ENCODE measurements at regions not wholly inside any gene's neighbourhood (a gene's known extent, or its start where the extent isn't known, plus 50 kb on each side); places are given as distances from the start of the nearest gene placed in this dataset.

GRCh38 chr6:40780637-40781036 lies 193.5 kb upstream of the LRFN2 start:
- H3K9me3 Mint-ChIP-seq, result no peaks in the 10 kb centered on the region
- no peak overlapping the region for H3K27ac Mint-ChIP-seq
- H3K36me3 Mint-ChIP-seq, result no peaks in the 10 kb centered on the region
- TF ChIP-seq, protein P1, sequence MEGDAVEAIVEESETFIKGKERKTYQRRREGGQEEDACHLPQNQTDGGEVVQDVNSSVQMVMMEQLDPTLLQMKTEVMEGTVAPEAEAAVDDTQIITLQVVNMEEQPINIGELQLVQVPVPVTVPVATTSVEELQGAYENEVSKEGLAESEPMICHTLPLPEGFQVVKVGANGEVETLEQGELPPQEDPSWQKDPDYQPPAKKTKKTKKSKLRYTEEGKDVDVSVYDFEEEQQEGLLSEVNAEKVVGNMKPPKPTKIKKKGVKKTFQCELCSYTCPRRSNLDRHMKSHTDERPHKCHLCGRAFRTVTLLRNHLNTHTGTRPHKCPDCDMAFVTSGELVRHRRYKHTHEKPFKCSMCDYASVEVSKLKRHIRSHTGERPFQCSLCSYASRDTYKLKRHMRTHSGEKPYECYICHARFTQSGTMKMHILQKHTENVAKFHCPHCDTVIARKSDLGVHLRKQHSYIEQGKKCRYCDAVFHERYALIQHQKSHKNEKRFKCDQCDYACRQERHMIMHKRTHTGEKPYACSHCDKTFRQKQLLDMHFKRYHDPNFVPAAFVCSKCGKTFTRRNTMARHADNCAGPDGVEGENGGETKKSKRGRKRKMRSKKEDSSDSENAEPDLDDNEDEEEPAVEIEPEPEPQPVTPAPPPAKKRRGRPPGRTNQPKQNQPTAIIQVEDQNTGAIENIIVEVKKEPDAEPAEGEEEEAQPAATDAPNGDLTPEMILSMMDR (IDR thresholded peaks at IDR 0.05; ENCODE audit: unreplicated experiment), result no peak
- no peaks in the 10 kb centered on the region for H3K4me1 Mint-ChIP-seq
- no peak for DNase-seq (ENCODE audit: low spot score in 2 of 2, unreplicated experiment in 2 of 2)
- no peak overlapping the region for H3K4me3 Mint-ChIP-seq
- peaks cover 23% of the 10 kb centered on the region for H3K27me3 Mint-ChIP-seq (ENCODE audit: low read depth)

- no peaks in the 10 kb centered on the region for H3K9me3 Mint-ChIP-seq
Measured at GRCh38 chr6:40779409-40779808, 192.2 kb upstream of the LRFN2 start.

DNA sequence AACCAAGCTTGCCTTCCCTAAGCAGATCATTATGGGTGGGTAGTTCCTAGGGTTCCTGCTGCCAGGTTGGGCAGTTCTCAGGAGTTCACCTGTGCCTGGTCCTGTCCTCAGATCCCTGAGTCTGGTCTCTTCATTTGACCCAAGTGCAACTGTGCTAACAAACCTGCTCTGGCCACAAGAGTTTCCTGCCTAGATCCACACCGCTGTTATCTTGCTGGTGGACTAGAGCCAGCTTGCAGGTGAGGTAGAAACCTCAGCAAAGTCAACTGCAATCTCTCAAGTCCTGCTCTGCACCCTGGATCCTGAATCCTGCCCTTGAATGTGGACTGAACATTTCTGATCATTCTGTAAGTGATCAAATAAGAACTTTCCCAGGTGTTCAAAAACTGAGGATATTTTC lies 191.8 kb upstream of the LRFN2 start:
- TF ChIP-seq, protein P1 (IDR thresholded peaks at IDR 0.05; ENCODE audit: unreplicated experiment), result no peak
- H3K9me3 Mint-ChIP-seq, result no peaks in the 10 kb centered on the region
- H3K36me3 Mint-ChIP-seq, result no peaks in the 10 kb centered on the region
- no peak overlapping the region for H3K4me3 Mint-ChIP-seq
- no peak for DNase-seq (ENCODE audit: low spot score in 2 of 2, unreplicated experiment in 2 of 2)
- H3K4me1 Mint-ChIP-seq, result no peaks in the 10 kb centered on the region
- peaks cover 25% of the 10 kb centered on the region for H3K27me3 Mint-ChIP-seq (ENCODE audit: low read depth)
- H3K27ac Mint-ChIP-seq, result no peak overlapping the region

More at GRCh38 chr6:40779409-40779808, 192.2 kb upstream of the LRFN2 start:
- H3K36me3 Mint-ChIP-seq, result no peaks in the 10 kb centered on the region
- no peak for DNase-seq (ENCODE audit: low spot score in 2 of 2, unreplicated experiment in 2 of 2)
- H3K27me3 Mint-ChIP-seq (ENCODE audit: low read depth), result peaks cover 24% of the 10 kb centered on the region
- no peaks in the 10 kb centered on the region for H3K4me1 Mint-ChIP-seq
- H3K27ac Mint-ChIP-seq, result no peak overlapping the region
- H3K4me3 Mint-ChIP-seq, result no peak overlapping the region
- TF ChIP-seq, protein P1 (IDR thresholded peaks at IDR 0.05; ENCODE audit: unreplicated experiment), result no peak

- no peaks in the 10 kb centered on the region for H3K36me3 Mint-ChIP-seq
- H3K27me3 Mint-ChIP-seq (ENCODE audit: low read depth), result peaks cover 26% of the 10 kb centered on the region
- no peak overlapping the region for H3K27ac Mint-ChIP-seq
- H3K9me3 Mint-ChIP-seq, result no peaks in the 10 kb centered on the region
- DNase-seq (ENCODE audit: low spot score in 2 of 2, unreplicated experiment in 2 of 2), result no peak
- TF ChIP-seq, protein P1 (IDR thresholded peaks at IDR 0.05; ENCODE audit: unreplicated experiment), result no peak
- no peaks in the 10 kb centered on the region for H3K4me1 Mint-ChIP-seq
- H3K4me3 Mint-ChIP-seq, result no peak overlapping the region
Measured at GRCh38 chr6:40778196-40778595, 191.0 kb upstream of the LRFN2 start.

DNA sequence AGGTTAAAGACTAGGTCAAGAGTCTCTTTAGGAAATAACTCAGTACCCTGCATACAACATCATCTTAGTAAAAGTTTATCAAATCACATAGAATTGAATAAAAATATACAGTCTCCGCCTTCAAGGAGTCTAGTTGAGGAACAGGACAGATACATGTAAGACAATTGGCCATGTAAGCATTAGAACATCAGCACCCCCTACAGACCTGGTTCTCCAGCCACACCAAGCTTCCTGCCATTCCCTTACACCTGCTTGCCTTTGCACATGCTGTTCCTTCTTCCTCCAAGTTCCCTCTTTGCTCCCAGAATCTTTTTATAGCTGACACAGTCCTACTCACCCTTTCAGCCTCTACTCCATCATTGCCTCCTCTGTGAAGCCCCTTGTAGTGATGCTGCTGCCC lies 187.8 kb upstream of the LRFN2 start:
- no peaks in the 10 kb centered on the region for H3K36me3 Mint-ChIP-seq
- H3K27me3 Mint-ChIP-seq (ENCODE audit: low read depth), result peaks cover 42% of the 10 kb centered on the region
- H3K27ac Mint-ChIP-seq, result no peak overlapping the region
- DNase-seq (ENCODE audit: low spot score in 2 of 2, unreplicated experiment in 2 of 2), result no peak
- H3K9me3 Mint-ChIP-seq, result peaks cover 10% of the 10 kb centered on the region
- H3K4me1 Mint-ChIP-seq, result no peaks in the 10 kb centered on the region
- H3K4me3 Mint-ChIP-seq, result no peak overlapping the region
- TF ChIP-seq, protein P1 (IDR thresholded peaks at IDR 0.05; ENCODE audit: unreplicated experiment), result no peak

DNA sequence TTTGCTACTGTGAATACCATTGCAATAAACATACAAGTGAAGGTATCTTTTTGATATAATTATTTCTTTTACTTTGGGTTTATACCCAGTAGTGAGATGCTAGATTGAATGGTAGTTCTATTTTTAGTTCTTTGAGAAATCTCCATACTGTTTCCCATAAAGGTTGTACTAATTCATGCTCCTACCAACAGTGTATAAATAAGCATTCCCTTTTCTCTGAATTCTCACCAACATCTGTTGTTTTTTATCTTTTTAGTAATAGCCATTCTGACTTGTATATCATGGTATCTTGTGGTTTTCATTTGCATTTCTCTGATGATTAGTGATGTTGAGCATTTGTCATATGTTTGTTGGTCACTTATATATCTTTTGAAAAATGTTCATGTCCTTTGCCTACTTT lies 183.6 kb upstream of the LRFN2 start:
- H3K4me3 Mint-ChIP-seq, result no peak overlapping the region
- no peaks in the 10 kb centered on the region for H3K36me3 Mint-ChIP-seq
- no peaks in the 10 kb centered on the region for H3K4me1 Mint-ChIP-seq
- H3K27me3 Mint-ChIP-seq (ENCODE audit: low read depth), result peaks cover 50% of the 10 kb centered on the region
- TF ChIP-seq, protein P1 (IDR thresholded peaks at IDR 0.05; ENCODE audit: unreplicated experiment), result no peak
- no peak for DNase-seq (ENCODE audit: low spot score in 2 of 2, unreplicated experiment in 2 of 2)
- H3K27ac Mint-ChIP-seq, result no peak overlapping the region
- peaks cover 10% of the 10 kb centered on the region for H3K9me3 Mint-ChIP-seq
